ENCODE measurements at regions not wholly inside any gene's neighbourhood (a gene's known extent, or its start where the extent isn't known, plus 50 kb on each side); places are given as distances from the start of the nearest gene placed in this dataset.

- TF ChIP-seq CTCF (IDR thresholded peaks at IDR 0.05; ENCODE audit: insufficient read depth, low read length, poor library complexity, severe bottlenecking): no peak
- TF ChIP-seq EZH2phosphoT487 (conservative IDR thresholded peaks at IDR 0.05; ENCODE audit: low read length): no peak
These were observed 66.9 kb downstream of the DLL1 start for GRCh38 chr6:170223718-170224693.

Measured in SU-DHL-6 (cell line).